BJ (cell line): ENCODE measurements at regions not wholly inside any gene's neighbourhood (a gene's known extent, or its start where the extent isn't known, plus 50 kb on each side); places are given as distances from the start of the nearest gene placed in this dataset.

Source experiments
- CTCF ChIA-PET: fragments of 350-600 bp; formaldehyde crosslinking; extraction: SDS; loops from one replicate; lab custom pipeline; 2021; ENCODE audit warnings: antibody characterized with exemption, inconsistent platforms; lab: Yijun Ruan, JAX
- POLR2A ChIA-PET: fragments of 300-600 bp; sonication (Branson Sonifier 250); formaldehyde crosslinking; extraction: SDS; loops from one replicate; lab custom pipeline; 2021; ENCODE audit warnings: antibody characterized with exemption; lab: Charles Lee
- DNase-seq: peaks from one replicate; pipeline ENCODE4 v3.0.0-alpha.2; 2011; ENCODE audit warnings: low read depth
- H3K27me3 ChIP-seq: 2 replicates; pipeline ENCODE4 v1.6.0; 2011; ENCODE audit warnings: low read length; ENCODE audit not compliant: control insufficient read depth, insufficient read depth
- H3K36me3 ChIP-seq: 2 replicates; pipeline ENCODE4 v1.5.1; 2011; ENCODE audit warnings: low read length; ENCODE audit not compliant: control insufficient read depth, insufficient read depth
- H3K4me3 ChIP-seq: 2 replicates; pipeline ENCODE4 v1.5.1; 2011; ENCODE audit warnings: low read depth, mild to moderate bottlenecking, control low read depth, low read length
- TF ChIP-seq, protein P1 (sequence below): IDR thresholded peaks from 2 replicates; pipeline ENCODE4 v1.5.1; 2011; ENCODE audit warnings: low read depth, mild to moderate bottlenecking, control low read depth, inconsistent platforms, low read length, moderate library complexity; ENCODE audit not compliant: insufficient read depth

DNA sequence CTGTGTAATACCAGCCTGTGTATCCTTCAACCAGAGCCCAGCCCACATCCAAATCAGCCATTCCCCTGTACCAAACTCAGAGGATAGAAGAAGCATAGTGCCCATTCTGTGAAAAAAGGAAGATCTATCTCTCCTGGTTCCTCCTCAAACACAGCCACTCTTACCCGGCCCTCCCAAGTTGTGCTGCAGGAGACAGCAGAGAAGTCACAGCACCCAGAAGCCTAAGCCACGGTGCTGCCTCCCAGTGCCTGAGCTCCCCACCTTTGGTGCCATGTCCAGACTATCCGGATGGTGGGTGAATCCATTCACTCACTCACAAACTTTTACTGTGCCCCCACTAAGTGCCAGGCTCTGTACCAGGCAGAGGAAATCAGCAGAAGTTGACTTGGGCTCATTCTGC, 166.0 kb upstream of the ZMIZ1 start:
- ChIA-PET CTCF (no interaction called here), POLR2A (no interaction called here)
- Histone ChIP-seq H3K4me3 (no peak overlapping the region), H3K36me3 (no peaks in the 10 kb centered on the region), H3K27me3 (peaks cover 9% of the 10 kb centered on the region)
- TF ChIP-seq, protein P1, sequence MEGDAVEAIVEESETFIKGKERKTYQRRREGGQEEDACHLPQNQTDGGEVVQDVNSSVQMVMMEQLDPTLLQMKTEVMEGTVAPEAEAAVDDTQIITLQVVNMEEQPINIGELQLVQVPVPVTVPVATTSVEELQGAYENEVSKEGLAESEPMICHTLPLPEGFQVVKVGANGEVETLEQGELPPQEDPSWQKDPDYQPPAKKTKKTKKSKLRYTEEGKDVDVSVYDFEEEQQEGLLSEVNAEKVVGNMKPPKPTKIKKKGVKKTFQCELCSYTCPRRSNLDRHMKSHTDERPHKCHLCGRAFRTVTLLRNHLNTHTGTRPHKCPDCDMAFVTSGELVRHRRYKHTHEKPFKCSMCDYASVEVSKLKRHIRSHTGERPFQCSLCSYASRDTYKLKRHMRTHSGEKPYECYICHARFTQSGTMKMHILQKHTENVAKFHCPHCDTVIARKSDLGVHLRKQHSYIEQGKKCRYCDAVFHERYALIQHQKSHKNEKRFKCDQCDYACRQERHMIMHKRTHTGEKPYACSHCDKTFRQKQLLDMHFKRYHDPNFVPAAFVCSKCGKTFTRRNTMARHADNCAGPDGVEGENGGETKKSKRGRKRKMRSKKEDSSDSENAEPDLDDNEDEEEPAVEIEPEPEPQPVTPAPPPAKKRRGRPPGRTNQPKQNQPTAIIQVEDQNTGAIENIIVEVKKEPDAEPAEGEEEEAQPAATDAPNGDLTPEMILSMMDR, result no peak
- no peak for DNase-seq

DNA sequence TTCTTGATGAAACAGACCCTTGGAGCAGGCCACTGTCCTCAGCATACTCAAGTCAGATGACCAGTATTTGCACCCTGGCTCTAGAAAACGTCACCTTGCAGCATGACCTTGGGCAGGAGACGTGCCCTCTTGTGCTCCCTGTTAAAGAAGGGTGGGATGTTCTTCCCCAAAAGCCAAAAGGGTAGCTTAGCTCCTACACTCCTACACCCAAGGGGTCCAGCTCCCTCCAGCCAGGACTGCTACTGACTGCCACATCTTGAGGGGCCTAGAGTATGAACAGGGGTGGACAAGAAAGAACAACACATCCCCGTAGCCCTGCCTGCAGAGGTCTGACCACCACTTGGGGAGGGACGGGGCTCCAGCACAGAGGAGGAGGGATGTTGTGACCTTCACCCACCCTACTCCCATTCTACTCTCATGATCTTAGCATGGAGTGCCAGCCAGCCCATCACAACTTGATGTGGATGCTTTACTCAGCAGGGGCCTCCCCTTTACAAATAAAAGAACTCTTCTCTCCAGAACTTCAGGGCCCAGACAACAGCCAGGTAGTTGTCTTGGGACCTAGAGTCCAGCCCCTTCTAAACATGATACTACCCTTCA, 165.3 kb upstream of the ZMIZ1 start:
- no peak overlapping the region for H3K4me3 ChIP-seq
- no peaks in the 10 kb centered on the region for H3K36me3 ChIP-seq
- TF ChIP-seq, protein P1, result no peak
- DNase-seq, result no peak
- peaks cover 9% of the 10 kb centered on the region for H3K27me3 ChIP-seq
- ChIA-PET CTCF (no interaction called here), POLR2A (no interaction called here)

DNA sequence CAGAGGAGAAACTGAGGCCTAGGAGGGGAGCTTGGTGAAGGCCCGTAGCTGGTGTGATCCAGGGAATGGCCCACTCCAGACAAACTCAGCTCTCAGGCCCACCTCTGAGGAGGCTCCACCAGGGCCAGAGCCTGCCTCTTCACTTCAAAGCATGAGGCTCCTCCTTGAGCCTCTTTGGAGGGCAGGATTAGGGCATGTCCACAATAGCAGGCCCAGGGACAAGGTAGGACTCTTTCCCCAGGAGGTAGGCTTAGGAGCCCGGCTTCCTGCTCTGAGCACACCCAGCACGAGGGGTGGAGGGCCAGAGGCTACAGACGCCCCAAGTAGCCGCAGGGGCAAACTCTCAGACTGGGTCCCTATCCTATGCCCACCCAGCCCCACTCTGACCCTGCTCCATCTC, 164.6 kb upstream of the ZMIZ1 start:
- no peaks in the 10 kb centered on the region for H3K36me3 ChIP-seq
- DNase-seq, result no peak
- ChIA-PET POLR2A (no interaction called here), CTCF (no interaction called here)
- H3K27me3 ChIP-seq, result peaks cover 9% of the 10 kb centered on the region
- no peak overlapping the region for H3K4me3 ChIP-seq
- TF ChIP-seq, protein P1, result no peak

DNA sequence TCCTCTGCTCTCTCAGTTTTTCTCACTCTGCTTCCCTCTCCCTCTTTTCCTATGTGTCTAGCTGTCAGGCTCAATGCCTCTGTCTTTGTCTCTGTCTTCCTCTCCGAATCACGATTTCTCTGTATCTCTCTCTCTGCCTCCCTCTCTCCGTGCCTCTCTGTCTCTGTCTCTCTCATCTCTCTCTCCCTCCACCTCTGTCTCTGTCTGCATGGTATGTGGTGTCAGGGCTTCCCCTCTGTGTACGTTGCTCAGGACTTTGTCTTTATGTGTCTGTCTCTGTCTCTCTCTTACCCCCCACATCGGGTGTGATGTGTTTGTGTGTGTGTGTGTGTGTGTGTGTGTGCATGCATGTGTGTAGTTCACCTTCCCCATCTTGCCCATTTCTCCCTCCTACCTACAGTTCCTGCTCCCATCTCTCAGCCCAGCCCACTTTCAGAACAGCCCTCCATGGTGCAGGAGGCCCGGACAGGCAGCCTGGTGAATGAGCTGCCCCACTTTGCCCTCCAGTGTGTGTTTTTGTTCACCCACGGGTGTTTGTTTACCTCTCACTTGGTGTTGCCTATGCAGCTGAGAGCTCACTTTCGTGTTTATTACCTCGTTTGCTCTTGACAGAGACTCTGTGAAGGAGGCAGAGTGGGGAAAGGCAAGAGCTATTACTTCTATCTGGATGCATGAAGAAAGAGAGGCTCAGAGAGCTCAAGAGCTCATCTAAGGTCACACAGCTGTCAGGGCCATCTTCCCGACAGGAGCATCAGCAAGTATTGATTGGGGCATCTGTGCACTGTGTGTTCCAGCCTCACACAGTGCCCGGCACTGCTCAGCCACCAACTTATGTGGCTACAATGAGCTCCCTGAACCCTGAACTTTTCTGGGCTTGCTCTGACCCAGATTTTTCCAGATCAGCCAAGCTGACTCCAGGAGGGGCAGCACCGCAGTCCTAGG, 163.5 kb upstream of the ZMIZ1 start:
- Histone ChIP-seq H3K4me3 (no peak overlapping the region), H3K27me3 (peaks cover 11% of the 10 kb centered on the region), H3K36me3 (no peaks in the 10 kb centered on the region)
- no peak for DNase-seq
- TF ChIP-seq, protein P1, result no peak
- CTCF ChIA-PET, result no interaction called here
- POLR2A ChIA-PET, result no interaction called here

GRCh38 chr10:78905957-78906308, 162.8 kb upstream of the ZMIZ1 start:
- POLR2A ChIA-PET, result no interaction called here
- no peak for DNase-seq
- TF ChIP-seq, protein P1, result no peak

More at GRCh38 chr10:78905957-78906308, 162.8 kb upstream of the ZMIZ1 start:
- CTCF ChIA-PET, result no interaction called here
- peaks cover 15% of the 10 kb centered on the region for H3K27me3 ChIP-seq
- no peaks in the 10 kb centered on the region for H3K36me3 ChIP-seq
- H3K4me3 ChIP-seq, result no peak overlapping the region
